M059J (cell line): ENCODE measurements at regions not wholly inside any gene's neighbourhood (a gene's known extent, or its start where the extent isn't known, plus 50 kb on each side); places are given as distances from the start of the nearest gene placed in this dataset.

Experiments
- DNase-seq: peaks from one replicate; pipeline ENCODE4 v3.0.0-alpha.2; 2012; ENCODE audit warnings: low read depth

- DNase-seq: no peak
Measured at GRCh38 chr10:111506266-111507034, 429.6 kb downstream of the ADRA2A start.

DNA sequence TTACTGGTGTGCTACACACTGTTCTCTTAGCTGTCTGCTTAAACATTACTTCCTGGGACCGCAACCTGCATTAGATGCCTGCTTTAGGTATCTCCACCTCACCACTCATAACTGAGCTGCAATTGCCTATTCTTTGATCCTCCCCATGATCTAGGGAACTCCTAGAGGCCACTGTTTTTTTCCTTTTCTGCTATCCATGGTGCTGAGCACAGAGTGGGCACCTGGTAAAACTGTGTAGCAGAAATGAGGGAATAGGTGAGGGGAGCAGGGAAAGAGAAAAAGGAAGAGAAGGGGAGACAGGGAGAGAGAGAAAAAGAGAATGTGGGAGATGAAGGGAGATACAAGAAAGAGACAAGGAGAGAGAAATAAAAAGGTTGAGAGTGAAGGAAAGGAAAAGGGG is 434.9 kb downstream of the ADRA2A start:
- no peak for DNase-seq

- DNase-seq: no peak
Measured at GRCh38 chr10:111515264-111515663, 438.4 kb downstream of the ADRA2A start.

DNA sequence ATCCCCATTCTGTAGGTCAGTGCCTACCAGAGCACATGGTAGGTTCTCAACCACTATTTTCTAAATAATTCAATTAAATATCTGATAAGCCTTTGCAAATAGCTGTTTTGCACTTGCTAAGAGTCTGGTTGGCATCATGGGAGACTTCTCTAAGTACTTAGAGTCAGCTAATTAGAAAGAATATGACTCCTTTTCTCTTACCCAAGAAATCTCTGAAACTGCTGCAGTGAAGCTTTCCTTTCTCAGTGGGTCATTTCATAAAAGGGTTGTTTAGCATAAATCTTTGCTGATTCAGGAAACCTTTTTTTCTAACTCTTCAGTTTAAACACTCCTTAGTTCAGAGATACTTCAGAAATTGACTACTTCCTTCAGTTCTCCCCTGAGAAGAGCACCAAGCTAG is 438.9 kb downstream of the ADRA2A start:
- no peak for DNase-seq

GRCh38 chr10:111516144-111516543 is 439.3 kb downstream of the ADRA2A start:
- no peak for DNase-seq

GRCh38 chr10:111522141-111522540 is 445.3 kb downstream of the ADRA2A start:
- DNase-seq: no peak

DNA sequence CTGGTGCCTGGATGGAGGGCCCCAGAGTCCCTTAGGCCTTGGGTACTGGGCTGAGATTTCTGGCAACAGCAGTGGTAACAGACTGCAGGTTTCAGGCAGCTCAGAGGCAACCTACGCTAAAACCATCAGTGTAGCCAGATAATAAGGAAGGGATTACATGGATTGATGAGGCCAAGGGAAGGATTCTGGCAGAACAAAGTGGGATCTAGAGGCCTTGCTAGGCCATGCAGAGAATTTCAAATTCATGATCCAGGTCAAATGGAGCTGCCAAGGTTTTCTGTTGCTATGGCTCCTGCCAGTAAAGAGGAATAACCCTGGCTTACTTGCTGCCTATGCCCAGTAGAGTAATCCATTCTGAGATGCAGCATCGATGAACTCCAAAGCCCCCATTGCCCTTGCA is 445.7 kb downstream of the ADRA2A start:
- no peak for DNase-seq

DNA sequence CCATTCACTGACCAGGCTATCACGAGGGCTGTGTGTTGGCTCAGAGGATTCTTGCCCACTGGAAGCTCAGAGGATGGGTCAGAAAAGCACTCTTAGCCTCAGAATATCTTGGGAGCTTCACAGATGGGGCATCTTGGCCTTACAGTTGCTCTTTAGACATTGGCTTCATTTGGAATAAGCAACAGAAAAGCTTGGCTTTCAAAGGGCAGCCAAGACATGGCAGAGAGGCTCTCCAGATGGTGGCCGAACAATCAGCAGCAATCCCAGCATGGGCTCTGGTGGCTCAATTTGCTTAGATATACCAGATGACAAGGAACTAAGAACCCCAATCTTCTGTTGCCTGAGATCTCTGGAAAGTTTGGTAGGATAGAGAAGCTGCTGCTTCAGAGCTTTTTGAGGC is 446.2 kb downstream of the ADRA2A start:
- DNase-seq: no peak

GRCh38 chr10:111524134-111524533 is 447.3 kb downstream of the ADRA2A start:
- DNase-seq: no peak

DNA sequence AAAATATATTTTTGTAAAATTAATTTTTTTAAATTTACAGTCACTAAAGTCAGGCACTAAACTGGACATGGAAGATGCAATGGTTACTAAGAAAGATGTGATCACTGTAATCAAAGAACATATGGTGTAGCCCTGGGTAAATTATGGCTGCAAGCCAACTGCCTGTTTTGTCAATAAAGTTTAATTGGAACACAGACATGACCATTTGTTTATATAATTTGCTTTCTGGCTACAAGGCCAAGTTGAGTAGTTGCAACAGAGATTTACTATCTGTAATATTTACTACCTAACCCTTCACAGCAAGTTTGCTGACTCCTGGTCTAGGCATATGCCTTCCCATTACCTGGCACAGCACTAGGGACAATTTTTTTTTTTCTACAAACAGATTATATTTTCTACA is 448.9 kb downstream of the ADRA2A start:
- DNase-seq: no peak

GRCh38 chr10:111531690-111532089 is 454.9 kb downstream of the ADRA2A start:
- no peak for DNase-seq

- DNase-seq: no peak
Measured at GRCh38 chr10:111532139-111532538, 455.3 kb downstream of the ADRA2A start.

GRCh38 chr10:111539246-111539645 is 462.4 kb downstream of the ADRA2A start:
- no peak for DNase-seq

GRCh38 chr10:111543854-111544253 is 467.0 kb downstream of the ADRA2A start:
- DNase-seq: no peak

DNA sequence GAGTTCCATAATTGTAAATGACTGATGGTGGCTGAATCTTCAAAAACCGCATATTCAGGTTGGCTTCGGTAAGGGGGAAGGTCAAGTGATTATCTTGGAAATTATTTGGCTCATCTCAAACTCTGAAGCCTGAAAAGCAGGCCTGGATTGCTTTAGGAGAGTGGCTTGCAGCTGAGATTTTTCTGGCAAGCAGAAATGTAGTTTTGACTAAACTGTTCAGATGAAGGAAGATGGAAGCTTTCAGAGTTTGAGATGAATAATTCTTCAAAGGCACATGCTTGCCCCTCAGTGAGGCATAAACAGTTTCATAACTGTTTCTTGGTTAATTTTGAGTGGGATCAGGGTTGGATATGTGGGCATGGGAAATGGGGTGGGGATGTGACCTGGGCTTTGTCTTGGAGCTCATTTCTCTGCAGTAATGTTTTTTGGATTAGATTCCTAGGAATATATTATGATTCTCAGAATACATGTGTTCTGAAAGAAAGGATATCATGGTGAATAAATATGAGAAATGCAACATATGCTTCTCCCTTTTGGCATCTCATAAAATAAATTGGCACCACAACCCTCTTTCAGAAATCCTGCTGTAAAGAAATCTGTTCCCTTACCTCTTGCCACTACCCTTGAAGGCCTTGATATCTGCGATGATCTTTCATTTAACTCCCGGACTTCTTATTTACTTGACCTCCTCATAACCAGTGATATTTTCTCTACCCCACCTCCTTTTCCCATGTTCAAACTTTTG is 469.2 kb downstream of the ADRA2A start:
- no peak for DNase-seq

DNA sequence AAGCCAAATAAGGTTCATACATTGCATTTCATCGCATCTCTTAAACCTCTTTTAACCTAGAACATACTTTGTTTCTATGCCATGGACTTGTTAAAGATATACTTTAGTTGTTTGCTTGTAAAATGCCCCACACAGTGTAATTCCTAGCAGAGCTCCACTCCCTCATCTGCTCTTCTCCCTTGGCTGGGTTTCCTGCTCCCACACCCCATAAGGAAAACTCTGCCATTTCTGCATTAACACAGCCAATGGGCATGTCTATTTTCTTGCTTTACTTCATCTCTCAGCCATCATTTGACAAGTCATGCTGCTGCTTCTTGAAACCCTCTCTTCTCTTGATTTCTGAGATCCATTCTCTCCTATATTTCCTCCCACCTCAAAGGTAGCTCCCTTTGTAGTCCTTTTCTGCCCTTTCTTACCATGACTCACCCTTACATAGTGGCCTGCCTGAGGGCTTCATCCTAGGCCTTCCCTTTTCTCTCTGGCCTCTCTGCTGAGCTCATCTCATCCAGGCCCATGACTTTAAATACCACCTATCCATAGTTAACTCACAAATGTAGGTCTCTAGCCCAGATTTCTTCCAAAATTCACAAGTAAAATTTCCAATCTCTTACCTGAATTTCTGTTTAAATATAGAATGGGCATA is 471.4 kb downstream of the ADRA2A start:
- DNase-seq: no peak

DNA sequence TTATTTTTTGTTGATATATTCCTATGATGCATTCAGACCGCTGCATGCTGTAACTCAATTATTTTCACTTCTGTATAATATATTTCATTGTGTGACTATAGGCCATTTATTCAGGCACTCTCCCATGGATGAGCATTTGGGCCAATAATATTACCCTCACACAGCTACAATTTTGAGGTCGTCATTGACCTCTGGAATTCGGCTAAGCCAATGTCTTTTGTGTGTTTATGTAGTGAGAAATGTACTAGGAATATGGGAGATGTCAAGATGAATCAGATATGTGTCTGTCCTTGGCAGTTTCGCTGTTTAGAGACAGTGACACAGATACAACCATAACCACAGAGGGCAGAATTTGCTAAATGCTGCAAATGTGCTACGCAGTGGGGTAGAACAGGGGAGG is 474.2 kb downstream of the ADRA2A start:
- DNase-seq: no peak

- DNase-seq: no peak
Measured at GRCh38 chr10:111556666-111557065, 479.8 kb downstream of the ADRA2A start.

DNA sequence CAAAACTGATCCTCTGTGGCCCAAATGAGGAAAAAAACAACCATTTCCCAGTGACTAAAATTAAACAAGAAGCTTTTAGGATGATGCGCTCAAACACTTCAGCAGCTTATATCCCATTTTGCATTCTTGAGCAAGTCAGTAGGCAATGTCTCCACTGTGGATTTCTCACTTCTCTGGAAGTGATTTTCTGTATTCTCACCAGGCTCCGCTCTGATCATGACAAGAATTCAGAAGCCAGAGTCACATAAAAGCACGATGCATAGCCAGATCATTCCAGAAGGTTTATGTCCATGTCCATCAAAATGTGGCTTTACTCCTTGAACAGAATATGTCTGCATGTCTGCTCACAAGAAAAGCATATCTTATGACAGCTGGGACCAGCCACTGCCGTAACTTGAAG is 481.4 kb downstream of the ADRA2A start:
- no peak for DNase-seq

DNA sequence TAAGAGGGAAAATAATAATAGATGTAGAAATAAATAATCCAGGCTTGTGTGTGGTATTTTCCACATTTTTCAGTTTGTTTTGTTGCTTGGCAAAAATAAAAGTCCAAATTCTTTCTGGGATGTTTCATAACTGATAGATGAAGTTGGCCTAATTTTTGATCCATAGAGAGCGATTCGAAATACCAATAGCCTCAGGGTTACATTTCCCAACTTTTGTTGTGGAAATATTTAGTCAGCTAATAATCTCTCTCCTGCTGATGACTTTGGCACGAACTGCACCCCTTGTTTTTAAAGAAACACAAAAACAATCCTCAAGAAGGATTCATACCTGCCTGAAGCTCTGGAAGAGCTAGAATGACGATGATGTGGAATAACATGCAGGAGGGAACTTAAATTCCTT is 483.2 kb downstream of the ADRA2A start:
- DNase-seq: no peak

- DNase-seq: no peak
Measured at GRCh38 chr10:111561124-111561523, 484.3 kb downstream of the ADRA2A start.

DNA sequence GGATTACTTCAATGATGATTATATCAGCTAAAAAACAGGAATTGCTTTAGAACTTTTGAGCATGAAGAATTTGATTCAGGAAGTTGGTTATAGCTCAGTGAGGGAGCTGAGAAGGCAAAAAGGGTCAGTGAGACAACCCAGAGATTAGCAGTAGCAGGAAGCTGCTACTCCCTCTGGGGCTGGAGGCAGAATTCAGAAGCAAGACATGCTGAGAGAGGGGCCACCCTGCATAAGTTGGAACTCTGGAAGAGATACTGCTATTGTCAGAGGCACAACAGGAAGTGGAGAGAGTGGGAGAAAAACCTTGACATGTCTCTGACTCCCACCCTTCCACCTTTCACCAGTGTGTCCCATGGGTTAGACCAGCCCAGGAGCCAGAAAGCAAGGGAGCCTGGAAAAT is 488.7 kb downstream of the ADRA2A start:
- no peak for DNase-seq

- DNase-seq: no peak
Measured at GRCh38 chr10:111578076-111578475, 501.2 kb downstream of the ADRA2A start.
